ENCODE measurements at regions not wholly inside any gene's neighbourhood (a gene's known extent, or its start where the extent isn't known, plus 50 kb on each side); places are given as distances from the start of the nearest gene placed in this dataset.

GRCh38 chr1:170309389-170310013 lies 163.7 kb downstream of the NTMT2 start:
- H3K4me1 ChIP-seq = no peaks in the 10 kb centered on the region
- DNase-seq = no peak
- no peak overlapping the region for H3K27ac ChIP-seq
- no peak overlapping the region for H3K4me3 ChIP-seq
- ATAC-seq (ENCODE audit: low FRiP score in 2 of 2) = peak; percentile 62 to 81
- H3K27me3 ChIP-seq = no peaks in the 10 kb centered on the region
- H3K36me3 ChIP-seq = no peaks in the 10 kb centered on the region
- WGBS, 2 donors = 61 to 69% methylated on average over 10 of the region's 10 CpGs
- TF ChIP-seq, protein P1, sequence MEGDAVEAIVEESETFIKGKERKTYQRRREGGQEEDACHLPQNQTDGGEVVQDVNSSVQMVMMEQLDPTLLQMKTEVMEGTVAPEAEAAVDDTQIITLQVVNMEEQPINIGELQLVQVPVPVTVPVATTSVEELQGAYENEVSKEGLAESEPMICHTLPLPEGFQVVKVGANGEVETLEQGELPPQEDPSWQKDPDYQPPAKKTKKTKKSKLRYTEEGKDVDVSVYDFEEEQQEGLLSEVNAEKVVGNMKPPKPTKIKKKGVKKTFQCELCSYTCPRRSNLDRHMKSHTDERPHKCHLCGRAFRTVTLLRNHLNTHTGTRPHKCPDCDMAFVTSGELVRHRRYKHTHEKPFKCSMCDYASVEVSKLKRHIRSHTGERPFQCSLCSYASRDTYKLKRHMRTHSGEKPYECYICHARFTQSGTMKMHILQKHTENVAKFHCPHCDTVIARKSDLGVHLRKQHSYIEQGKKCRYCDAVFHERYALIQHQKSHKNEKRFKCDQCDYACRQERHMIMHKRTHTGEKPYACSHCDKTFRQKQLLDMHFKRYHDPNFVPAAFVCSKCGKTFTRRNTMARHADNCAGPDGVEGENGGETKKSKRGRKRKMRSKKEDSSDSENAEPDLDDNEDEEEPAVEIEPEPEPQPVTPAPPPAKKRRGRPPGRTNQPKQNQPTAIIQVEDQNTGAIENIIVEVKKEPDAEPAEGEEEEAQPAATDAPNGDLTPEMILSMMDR (IDR thresholded peaks at IDR 0.05) = no peak
- no peak for TF ChIP-seq POLR2AphosphoS5 (IDR thresholded peaks at IDR 0.05)
- TF ChIP-seq POLR2A (IDR thresholded peaks at IDR 0.05) = no peak
- TF ChIP-seq EP300 (IDR thresholded peaks at IDR 0.05) = no peak
- no peaks in the 10 kb centered on the region for H3K9me3 ChIP-seq

GRCh38 chr1:170310014-170310405 lies 164.3 kb downstream of the NTMT2 start:
- Histone ChIP-seq H3K27me3 (no peaks in the 10 kb centered on the region), H3K36me3 (no peaks in the 10 kb centered on the region), H3K4me3 (no peak overlapping the region), H3K9me3 (no peaks in the 10 kb centered on the region), H3K4me1 (no peaks in the 10 kb centered on the region), H3K27ac (no peak overlapping the region)
- no peak for DNase-seq
- TF ChIP-seq, protein P1 (IDR thresholded peaks at IDR 0.05) = no peak
- no peak for TF ChIP-seq EP300 (IDR thresholded peaks at IDR 0.05)
- TF ChIP-seq POLR2A (IDR thresholded peaks at IDR 0.05) = no peak
- TF ChIP-seq POLR2AphosphoS5 (IDR thresholded peaks at IDR 0.05) = no peak
- ATAC-seq (ENCODE audit: low FRiP score in 2 of 2) = no peak
- WGBS, 2 donors = 86 to 87% methylated on average over 1 of the region's 1 CpG

- no peak for DNase-seq
- Histone ChIP-seq H3K9me3 (no peaks in the 10 kb centered on the region), H3K36me3 (no peaks in the 10 kb centered on the region), H3K27me3 (no peaks in the 10 kb centered on the region), H3K27ac (no peak overlapping the region), H3K4me1 (no peaks in the 10 kb centered on the region), H3K4me3 (no peak overlapping the region)
- 71 to 74% methylated on average over 1 of the region's 1 CpG for WGBS, 2 donors
- no peak for ATAC-seq (ENCODE audit: low FRiP score in 2 of 2)
- TF ChIP-seq POLR2A (IDR thresholded peaks at IDR 0.05) (no peak), POLR2AphosphoS5 (IDR thresholded peaks at IDR 0.05) (no peak), EP300 (IDR thresholded peaks at IDR 0.05) (no peak)
- TF ChIP-seq, protein P1 (IDR thresholded peaks at IDR 0.05) = no peak
Measured at GRCh38 chr1:170310951-170311350, 165.2 kb downstream of the NTMT2 start.

DNA sequence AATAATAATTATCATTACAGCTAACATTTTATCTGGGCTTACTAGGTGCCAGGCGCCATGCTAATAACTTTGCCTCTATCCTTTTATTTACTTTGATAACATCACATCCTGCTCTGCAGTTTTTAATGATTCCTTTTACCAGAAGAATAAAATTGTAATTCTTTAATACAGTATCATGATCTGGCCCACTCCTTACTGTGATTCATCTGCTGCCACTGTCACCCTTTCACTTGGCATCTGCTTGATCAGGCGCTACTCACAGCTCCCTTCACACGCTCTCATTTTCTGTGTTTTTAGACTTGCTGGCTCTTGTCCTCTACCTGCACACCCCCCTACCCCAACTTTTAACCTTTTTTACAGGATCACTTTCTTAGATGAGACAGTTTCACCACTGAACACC lies 167.5 kb downstream of the NTMT2 start:
- Histone ChIP-seq H3K36me3 (no peaks in the 10 kb centered on the region), H3K4me1 (no peaks in the 10 kb centered on the region), H3K9me3 (no peaks in the 10 kb centered on the region), H3K27ac (no peak overlapping the region), H3K27me3 (no peaks in the 10 kb centered on the region), H3K4me3 (no peak overlapping the region)
- no peak for ATAC-seq (ENCODE audit: low FRiP score in 2 of 2)
- 90% methylated on average over 3 of the region's 3 CpGs for WGBS, 2 donors
- DNase-seq = no peak
- TF ChIP-seq POLR2A (IDR thresholded peaks at IDR 0.05) (no peak), EP300 (IDR thresholded peaks at IDR 0.05) (no peak), POLR2AphosphoS5 (IDR thresholded peaks at IDR 0.05) (no peak)
- TF ChIP-seq, protein P1 (IDR thresholded peaks at IDR 0.05) = no peak

DNA sequence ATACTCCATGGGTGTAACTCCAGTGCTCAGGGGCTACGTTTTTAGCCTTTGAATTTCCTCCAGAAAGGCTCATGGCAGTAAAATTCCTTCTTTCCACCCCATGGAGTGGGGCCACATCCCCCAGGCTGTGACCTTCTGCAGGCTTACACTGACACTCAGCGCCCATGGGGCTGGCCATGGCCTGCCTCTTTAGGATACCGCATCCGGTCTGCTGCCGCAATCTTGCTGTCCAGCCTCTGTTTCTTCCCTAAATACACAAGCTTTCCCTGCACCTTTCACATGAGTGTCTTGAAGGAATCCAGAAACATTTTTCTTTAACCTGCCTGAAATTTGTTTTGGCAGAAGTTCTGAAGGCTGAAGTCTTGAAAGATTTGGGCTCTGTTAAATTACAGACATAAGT lies 170.5 kb downstream of the NTMT2 start:
- Histone ChIP-seq H3K27ac (no peak overlapping the region), H3K4me1 (no peaks in the 10 kb centered on the region), H3K9me3 (no peaks in the 10 kb centered on the region), H3K27me3 (no peaks in the 10 kb centered on the region), H3K4me3 (no peak overlapping the region), H3K36me3 (no peaks in the 10 kb centered on the region)
- no peak for TF ChIP-seq EP300 (IDR thresholded peaks at IDR 0.05)
- no peak for TF ChIP-seq POLR2A (IDR thresholded peaks at IDR 0.05)
- TF ChIP-seq POLR2AphosphoS5 (IDR thresholded peaks at IDR 0.05) = no peak
- TF ChIP-seq, protein P1 (IDR thresholded peaks at IDR 0.05) = no peak
- ATAC-seq (ENCODE audit: low FRiP score in 2 of 2) (peak in 1 of 2 donors; percentile 8), DNase-seq (peak in 1 of 2 donors; percentile 0)
- WGBS, 2 donors = 64 to 71% methylated on average over 5 of the region's 5 CpGs
